HepG2 (cell line): ENCODE measurements at regions not wholly inside any gene's neighbourhood (a gene's known extent, or its start where the extent isn't known, plus 50 kb on each side); places are given as distances from the start of the nearest gene placed in this dataset.

Source experiments
- ATAC-seq: fragments of 200-7000 bp; cut with Tn5 transposase; 3 replicates; pipeline ENCODE4 v1.9.1; 2020; ENCODE audit warnings: mild to moderate bottlenecking, moderate library complexity
- BruUV-seq: library from RNA; stranded (reverse); fragments of 400-500 nt; replicated peaks from 2 replicates; lab custom pipeline; 2021; lab: Mats Ljungman, UMichigan
- CTCF ChIA-PET: fragments of 300-600 bp; formaldehyde crosslinking; extraction: SDS; loops from one replicate; lab custom pipeline; 2021; ENCODE audit warnings: low total read pairs, inconsistent platforms, low intra/inter-chr PET ratio; lab: Yijun Ruan, JAX
- POLR2A ChIA-PET: fragments of 350-600 bp; sonication (Branson Sonifier 250); formaldehyde crosslinking; loops from one replicate; lab custom pipeline; 2020; ENCODE audit warnings: antibody characterized with exemption, inconsistent platforms; lab: Yijun Ruan, JAX
- DNase-seq: peaks from one replicate; pipeline ENCODE4 v3.0.0-alpha.2; 2015; ENCODE audit warnings: low spot score
- FAIRE-seq: peaks from 3 replicates; lab custom pipeline; 2011; peaks lifted over from hg19 to GRCh38; lab: Jason Lieb, UNC
- H2AFZ ChIP-seq: one replicate; pipeline ENCODE4 v1.6.1; 2011; ENCODE audit warnings: low read length, inconsistent platforms
- H3K27ac ChIP-seq: fragments of 300-600 bp; 3 replicates; pipeline ENCODE4 v1.8.0; 2011; ENCODE audit warnings: mixed run types, mild to moderate bottlenecking, mixed read lengths, low read length, inconsistent platforms; ENCODE audit not compliant: insufficient read depth; ENCODE audit errors: extremely low read length
- H3K27me3 ChIP-seq, 2 experiments: fragments of 200-600 bp in 1 of 2; 2 replicates in 1 of 2; 3 replicates in 1 of 2; pipeline versions ENCODE4 v1.6.0 to v1.8.0; 2011; ENCODE audit warnings: low read length in 2 of 2, mild to moderate bottlenecking in 2 of 2, moderate library complexity in 2 of 2, inconsistent platforms in 1 of 2; ENCODE audit not compliant: insufficient read depth in 2 of 2, control insufficient read depth in 1 of 2
- H3K36me3 ChIP-seq, 2 experiments: fragments of 200-600 bp in 1 of 2; replicated peaks in 1 of 2; 2 replicates in 1 of 2; 3 replicates in 1 of 2; pipeline versions ENCODE4 v1.5.1 to v1.8.0; 2011; ENCODE audit warnings: low read length in 2 of 2, inconsistent platforms in 1 of 2; ENCODE audit not compliant: insufficient read depth in 2 of 2, control insufficient read depth in 1 of 2
- H3K4me1 ChIP-seq: 2 replicates; pipeline ENCODE4 v1.5.1; 2012; ENCODE audit warnings: low read length, inconsistent platforms; ENCODE audit not compliant: insufficient read depth
- H3K4me2 ChIP-seq: 2 replicates; pipeline ENCODE4 v1.6.0; 2011; ENCODE audit warnings: low read depth, low read length, inconsistent platforms
- H3K4me3 ChIP-seq, 3 experiments: fragments of 200-600 bp in 1 of 3; sonication (generic), shearing (Covaris generic) in 1 of 3; replicated peaks in 1 of 3; 2 replicates each; pipeline ENCODE4 v1.5.1; 2011 to 2016; ENCODE audit warnings: low read length in 3 of 3, inconsistent platforms in 2 of 3, low read depth in 2 of 3, mild to moderate bottlenecking in 2 of 3, control low read depth in 1 of 3, mixed read lengths in 1 of 3; ENCODE audit not compliant: insufficient read depth in 1 of 3
- H3K79me2 ChIP-seq: one replicate; pipeline ENCODE4 v1.6.1; 2011; ENCODE audit warnings: low read length, inconsistent platforms; ENCODE audit not compliant: insufficient read depth
- H3K9ac ChIP-seq: 2 replicates; pipeline ENCODE4 v1.6.0; 2011; ENCODE audit warnings: mild to moderate bottlenecking, low read depth, low read length, inconsistent platforms; ENCODE audit not compliant: insufficient read depth
- H3K9me3 ChIP-seq: 2 replicates; pipeline ENCODE4 v1.5.1; 2012; ENCODE audit warnings: mild to moderate bottlenecking, low read length
- H4K20me1 ChIP-seq: 2 replicates; pipeline ENCODE4 v1.6.0; 2011; ENCODE audit warnings: inconsistent platforms, mild to moderate bottlenecking, low read length, moderate library complexity; ENCODE audit not compliant: insufficient read depth
- ATM ChIP-seq: fragments of 450-650 bp; IDR thresholded peaks from 2 replicates; pipeline ENCODE4 v1.7.1; 2017; ENCODE audit warnings: mild to moderate bottlenecking, borderline replicate concordance
- BRCA1 ChIP-seq: sonication (generic); formaldehyde crosslinking; IDR thresholded peaks from 2 replicates; pipeline ENCODE4 v1.4.0; 2020; ENCODE audit warnings: missing genetic modification reagents
- CBX5 ChIP-seq: sonication (generic); formaldehyde crosslinking; IDR thresholded peaks from 2 replicates; pipeline ENCODE4 v1.4.0; 2020; ENCODE audit warnings: missing genetic modification reagents, borderline replicate concordance
- FOXP1 ChIP-seq, 2 experiments: fragments of 450-650 bp in 1 of 2; IDR thresholded peaks; 2 replicates each; pipeline ENCODE4 v1.6.1; 2017 to 2018; ENCODE audit warnings: antibody characterized with exemption in 1 of 2
- GATAD2A ChIP-seq: IDR thresholded peaks from 2 replicates; pipeline ENCODE4 v1.6.1; 2016
- GLI4 ChIP-seq: sonication (generic); formaldehyde crosslinking; IDR thresholded peaks from 2 replicates; pipeline ENCODE4 v1.5.1; 2020; ENCODE audit warnings: missing genetic modification reagents, mild to moderate bottlenecking, moderate library complexity, borderline replicate concordance
- HOXA9 ChIP-seq: sonication (generic); formaldehyde crosslinking; IDR thresholded peaks from 2 replicates; pipeline ENCODE4 v1.8.1; 2022; ENCODE audit warnings: missing genetic modification reagents, mild to moderate bottlenecking, moderate library complexity, borderline replicate concordance
- KAT7 ChIP-seq: IDR thresholded peaks from 2 replicates; pipeline ENCODE4 v1.6.1; 2018; ENCODE audit warnings: borderline replicate concordance, missing compliant biosample characterization
- KLF9 ChIP-seq: IDR thresholded peaks from 2 replicates; pipeline ENCODE4 v1.6.1; 2016; ENCODE audit warnings: low read depth
- MTA3 ChIP-seq: sonication (generic); formaldehyde crosslinking; IDR thresholded peaks from 2 replicates; pipeline ENCODE4 v1.4.0; 2020; ENCODE audit warnings: missing genetic modification reagents
- NCOR1 ChIP-seq: fragments of 200-600 bp; sonication (generic); IDR thresholded peaks from 2 replicates; pipeline ENCODE4 v1.7.0; 2017; ENCODE audit warnings: antibody characterized with exemption, low read length, borderline replicate concordance
- REPIN1 ChIP-seq: sonication (generic); formaldehyde crosslinking; IDR thresholded peaks from 2 replicates; pipeline ENCODE4 v1.8.0; 2022; ENCODE audit warnings: missing genetic modification reagents, low read depth, mild to moderate bottlenecking, borderline replicate concordance
- SMAD9 ChIP-seq: sonication (generic); formaldehyde crosslinking; IDR thresholded peaks from 2 replicates; pipeline ENCODE4 v1.5.1; 2020; ENCODE audit warnings: mild to moderate bottlenecking, missing genetic modification reagents
- SOX6 ChIP-seq, 2 experiments: fragments of 450-650 bp in 1 of 2; sonication (generic) in 1 of 2; formaldehyde crosslinking in 1 of 2; IDR thresholded peaks; 2 replicates each; pipeline versions ENCODE4 v1.4.0 to v1.6.1; 2017 to 2020; ENCODE audit warnings: antibody characterized with exemption in 1 of 2, mild to moderate bottlenecking in 1 of 2, missing genetic modification reagents in 1 of 2
- ZBTB7B ChIP-seq: sonication (generic); formaldehyde crosslinking; IDR thresholded peaks from 2 replicates; pipeline ENCODE4 v1.4.0; 2020; ENCODE audit warnings: missing genetic modification reagents
- ZFP41 ChIP-seq: sonication (generic); formaldehyde crosslinking; IDR thresholded peaks from 2 replicates; pipeline ENCODE4 v1.4.0; 2020; ENCODE audit warnings: mild to moderate bottlenecking, missing genetic modification reagents, borderline replicate concordance
- ZNF253 ChIP-seq: sonication (generic); formaldehyde crosslinking; IDR thresholded peaks from 2 replicates; pipeline ENCODE4 v1.8.0; 2022; ENCODE audit warnings: mild to moderate bottlenecking, missing genetic modification reagents, borderline replicate concordance
- ZNF264 ChIP-seq: sonication (generic); formaldehyde crosslinking; IDR thresholded peaks from 2 replicates; pipeline ENCODE4 v1.4.0; 2020; ENCODE audit warnings: missing genetic modification reagents
- ZNF564 ChIP-seq: sonication (generic); formaldehyde crosslinking; IDR thresholded peaks from 2 replicates; pipeline ENCODE4 v1.8.1; 2023; ENCODE audit warnings: mild to moderate bottlenecking, missing genetic modification reagents
- WGBS: methylation state at CpG from one replicate; pipeline ENCODE4 v1.1.6; 2017; ENCODE audit warnings: low lambda C conversion rate; 5-methylcytosine and 5-hydroxymethylcytosine counted together
- in situ Hi-C: cut with HindIII; loops from 2 replicates; pipeline ENCODE4 v1.10.0; 2017; ENCODE audit warnings: low pct_unique_long_range_greater_than_20kb; ENCODE audit not compliant: extremely low pct_ligation_motif_present
- intact Hi-C: fragments of 100-400 bp; cut with micrococcal nuclease; formaldehyde crosslinking; loops from one replicate; pipeline ENCODE4 v1.10.0; 2022; ENCODE audit not compliant: unreplicated experiment
- TF ChIP-seq, protein P1 (sequence below): sonication (generic); formaldehyde crosslinking; IDR thresholded peaks from 2 replicates; pipeline ENCODE4 v1.8.0; 2022; ENCODE audit warnings: missing genetic modification reagents, mild to moderate bottlenecking, inconsistent platforms, borderline replicate concordance

- TF ChIP-seq REPIN1 (CRISPR knock-in tag): no peak
- no peak for TF ChIP-seq ATM
- TF ChIP-seq MTA3: no peak
- TF ChIP-seq SMAD9 (CRISPR knock-in tag): no peak
- TF ChIP-seq FOXP1 (IDR thresholded peaks at IDR 0.05): no peak
- TF ChIP-seq FOXP1 (CRISPR knock-in tag; IDR thresholded peaks at IDR 0.05): peak; percentile 69
- 0 out of 2 replicates have a peak, but pooled peaks have one; percentile 13 for TF ChIP-seq GATAD2A
- no peak for TF ChIP-seq SOX6 (IDR thresholded peaks at IDR 0.05)
- TF ChIP-seq SOX6 (CRISPR knock-in tag; IDR thresholded peaks at IDR 0.05): 0 out of 2 replicates have a peak, but pooled peaks have one; percentile 10
- no peak for TF ChIP-seq KAT7 (CRISPR knock-in tag)
- peak; percentile 99 for TF ChIP-seq ZNF564 (CRISPR knock-in tag)
- TF ChIP-seq BRCA1 (CRISPR knock-in tag): no peak
- TF ChIP-seq ZNF264: peak; percentile 54; the same call in 1 of the 2 replicates
These were observed 55.2 kb upstream of the WDR26 start (continued) for GRCh38 chr1:224489534-224490365.

DNA sequence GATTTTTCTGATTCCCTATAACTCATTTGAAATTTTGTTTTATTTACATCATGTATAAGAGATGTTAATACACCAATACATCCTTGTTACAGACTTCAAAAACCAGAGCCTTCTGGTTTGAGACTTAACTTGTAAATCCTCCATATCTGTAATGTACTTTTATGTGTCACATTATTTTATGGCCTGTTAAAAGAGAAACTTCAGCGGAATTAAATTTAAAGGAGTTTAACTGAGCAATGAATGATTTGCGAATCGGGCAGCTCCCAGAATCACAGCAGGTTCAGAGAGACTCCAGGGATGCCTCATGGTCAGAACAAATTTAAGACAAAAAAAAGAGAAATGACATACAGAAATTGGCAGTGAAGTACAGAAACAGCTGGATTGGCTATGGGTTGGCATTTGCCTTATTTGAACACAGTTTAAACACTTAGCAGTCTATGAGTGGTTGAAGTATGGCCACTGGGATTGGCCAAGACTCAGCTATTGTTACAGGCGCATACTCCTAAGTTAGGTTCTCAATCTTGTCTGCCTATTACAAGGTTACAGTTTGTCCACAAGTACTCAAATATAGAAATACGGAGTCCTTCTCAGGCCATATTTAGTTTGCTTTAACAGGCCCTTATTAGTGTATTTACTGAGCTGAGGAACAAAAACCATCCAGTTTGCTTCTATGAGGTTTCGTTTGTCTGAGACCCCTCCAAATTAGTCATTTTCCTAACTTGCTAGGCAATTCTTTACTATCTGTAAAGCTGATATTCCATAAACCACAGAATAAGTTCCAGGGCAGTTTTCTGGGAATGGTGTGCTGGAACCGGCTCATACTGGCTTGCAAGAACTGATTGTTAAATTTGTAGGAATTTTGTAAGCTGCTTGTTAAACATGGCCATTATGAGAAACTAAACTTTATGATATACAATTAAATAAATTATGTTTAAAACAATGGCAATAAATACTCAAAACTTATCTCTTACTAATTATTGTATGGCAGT lies 56.2 kb upstream of the WDR26 start:
- CTCF ChIA-PET: no interaction called here
- Histone ChIP-seq H3K9ac (no peak overlapping the region), H3K9me3 (no peaks in the 10 kb centered on the region), H4K20me1 (no peaks in the 10 kb centered on the region), H3K36me3 (no peaks in the 10 kb centered on the region), H3K27ac (no peak overlapping the region), H3K79me2 (no peaks in the 10 kb centered on the region), H3K4me2 (no peak overlapping the region), H3K4me3 (no peak overlapping the region), H3K27me3 (no peaks in the 10 kb centered on the region), H3K4me1 (peaks cover 8% of the 10 kb centered on the region; the same call in 1 of the 2 replicates), H2AFZ (no peak overlapping the region)
- POLR2A ChIA-PET: no interaction called here
- WGBS: 71% methylated on average over 7 of the region's 7 CpGs
- intact Hi-C loops: no loop called here
- ATAC-seq (no peak), FAIRE-seq (no peak), DNase-seq (no peak)
- no TSS peak for BruUV-seq
- in situ Hi-C loops: no loop called here
- TF ChIP-seq, protein P1, sequence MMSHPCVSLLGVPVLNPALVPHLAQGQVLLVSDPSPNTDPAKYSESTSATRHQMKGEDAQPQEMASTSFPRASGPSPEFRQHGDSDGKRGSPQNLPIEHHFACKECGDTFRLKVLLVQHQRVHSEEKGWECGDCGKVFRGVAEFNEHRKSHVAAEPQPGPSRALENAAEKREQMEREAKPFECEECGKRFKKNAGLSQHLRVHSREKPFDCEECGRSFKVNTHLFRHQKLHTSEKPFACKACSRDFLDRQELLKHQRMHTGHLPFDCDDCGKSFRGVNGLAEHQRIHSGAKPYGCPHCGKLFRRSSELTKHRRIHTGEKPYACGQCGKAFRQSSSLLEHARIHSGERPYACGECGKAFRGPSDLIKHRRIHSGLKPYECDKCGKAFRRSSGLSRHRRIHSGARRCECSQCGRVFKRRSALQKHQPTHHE: no peak
- TF ChIP-seq KLF9 (CRISPR knock-in tag): no peak
- no peak for TF ChIP-seq ZFP41 (CRISPR knock-in tag)
- no peak for TF ChIP-seq HOXA9 (CRISPR knock-in tag)
- no peak for TF ChIP-seq NCOR1
- TF ChIP-seq ZBTB7B (CRISPR knock-in tag): no peak
- TF ChIP-seq GLI4 (CRISPR knock-in tag): no peak
- no peak for TF ChIP-seq CBX5
- no peak for TF ChIP-seq ZNF253 (CRISPR knock-in tag)
